HG02840 (cell line): ENCODE measurements at regions not wholly inside any gene's neighbourhood (a gene's known extent, or its start where the extent isn't known, plus 50 kb on each side); places are given as distances from the start of the nearest gene placed in this dataset.

Experiments used
- ATAC-seq: cut with Tn5 transposase; IDR thresholded peaks from one replicate; pipeline ENCODE4 v1.9.1; 2021; ENCODE audit warnings: mild to moderate bottlenecking, moderate library complexity, moderate number of reproducible peaks; ENCODE audit not compliant: unreplicated experiment, low FRiP score

- ATAC-seq: no peak
These were observed 136.7 kb upstream of the CST7 start for GRCh38 chr20:24812373-24812772.

GRCh38 chr20:24813080-24813479 lies 136.0 kb upstream of the CST7 start:
- no peak for ATAC-seq

- ATAC-seq: no peak
These were observed 135.6 kb upstream of the CST7 start for GRCh38 chr20:24813496-24813895.

- no peak for ATAC-seq
These were observed 135.1 kb upstream of the CST7 start for GRCh38 chr20:24813936-24814335.

GRCh38 chr20:24814556-24815195 lies 134.4 kb upstream of the CST7 start:
- no peak for ATAC-seq

GRCh38 chr20:24815196-24815815 lies 133.8 kb upstream of the CST7 start:
- ATAC-seq: no peak

- no peak for ATAC-seq
These were observed 133.1 kb upstream of the CST7 start for GRCh38 chr20:24815931-24816330.

- ATAC-seq: no peak
These were observed 132.6 kb upstream of the CST7 start for GRCh38 chr20:24816431-24816830.

GRCh38 chr20:24816907-24817306 lies 132.2 kb upstream of the CST7 start:
- no peak for ATAC-seq

GRCh38 chr20:24817351-24817750 lies 131.7 kb upstream of the CST7 start:
- no peak for ATAC-seq

- ATAC-seq: no peak
These were observed 131.0 kb upstream of the CST7 start for GRCh38 chr20:24818056-24818455.

- no peak for ATAC-seq
These were observed 129.6 kb upstream of the CST7 start for GRCh38 chr20:24819331-24819965.

GRCh38 chr20:24820345-24820744 lies 128.7 kb upstream of the CST7 start:
- ATAC-seq: no peak

- no peak for ATAC-seq
These were observed 127.7 kb upstream of the CST7 start for GRCh38 chr20:24821391-24821790.

GRCh38 chr20:24823176-24823784 lies 125.8 kb upstream of the CST7 start:
- ATAC-seq: no peak

- no peak for ATAC-seq
These were observed 124.9 kb upstream of the CST7 start for GRCh38 chr20:24823989-24824693.

GRCh38 chr20:24825591-24825990 lies 123.5 kb upstream of the CST7 start:
- no peak for ATAC-seq

- no peak for ATAC-seq
These were observed 121.3 kb upstream of the CST7 start for GRCh38 chr20:24827603-24828295.

- no peak for ATAC-seq
These were observed 119.9 kb upstream of the CST7 start for GRCh38 chr20:24828992-24829648.
